ENCODE measurements at regions not wholly inside any gene's neighbourhood (a gene's known extent, or its start where the extent isn't known, plus 50 kb on each side); places are given as distances from the start of the nearest gene placed in this dataset.

GRCh38 chr10:20631229-20631628, 265.9 kb downstream of the NEBL start:
- Histone ChIP-seq H3K4me1 (peaks cover 0 to 15% (median 4%) of the 10 kb centered on the region in 4 donors), H3K27me3 (no peaks in the 10 kb centered on the region), H3K4me3 (no peak overlapping the region), H3K27ac (no peak overlapping the region), H3K36me3 (no peaks in the 10 kb centered on the region), H3K9me3 (no peaks in the 10 kb centered on the region)
- intact Hi-C loops (cut with DNase I; ENCODE audit: low total_unique reads), result no loop called here
- in situ Hi-C loops (cut with MboI; ENCODE audit: low pct_ligation_motif_present in 1 of 4, low pct_unique_long_range_greater_than_20kb in 1 of 4, low sequenced_read_pairs in 3 of 4), result no loop called here
- 100% methylated on average over 1 of the region's 1 CpG for WGBS, 2 donors (ENCODE audit: low coverage in 1 of 2)
- no peak for DNase-seq
- TF ChIP-seq EP300 (IDR thresholded peaks at IDR 0.05; ENCODE audit: low read depth) (no peak), POLR2A (IDR thresholded peaks at IDR 0.05) (no peak), CTCF (IDR thresholded peaks at IDR 0.05) (no peak), POLR2AphosphoS5 (IDR thresholded peaks at IDR 0.05) (no peak)

GRCh38 chr10:20630092-20630643, 266.9 kb downstream of the NEBL start:
- H3K4me3 ChIP-seq, result no peak overlapping the region
- no peak for TF ChIP-seq POLR2AphosphoS5 (IDR thresholded peaks at IDR 0.05)
- no peak for TF ChIP-seq CTCF (IDR thresholded peaks at IDR 0.05)
- TF ChIP-seq POLR2A (IDR thresholded peaks at IDR 0.05), result no peak
- TF ChIP-seq EP300 (IDR thresholded peaks at IDR 0.05; ENCODE audit: low read depth), result no peak
- H3K36me3 ChIP-seq, result no peaks in the 10 kb centered on the region
- H3K9me3 ChIP-seq, result no peaks in the 10 kb centered on the region
- WGBS, 2 donors (ENCODE audit: low coverage in 1 of 2), result 72 to 100% methylated on average over 1 of the region's 1 CpG
- no peak overlapping the region for H3K27ac ChIP-seq
- peaks cover 0 to 15% (median 4%) of the 10 kb centered on the region in 4 donors for H3K4me1 ChIP-seq
- H3K27me3 ChIP-seq, result no peaks in the 10 kb centered on the region
- no peak for DNase-seq
- intact Hi-C loops (cut with DNase I; ENCODE audit: low total_unique reads) (no loop called here), in situ Hi-C loops (cut with MboI; ENCODE audit: low pct_ligation_motif_present in 1 of 4, low pct_unique_long_range_greater_than_20kb in 1 of 4, low sequenced_read_pairs in 3 of 4) (no loop called here)

GRCh38 chr10:20627946-20628507, 269.1 kb downstream of the NEBL start:
- in situ Hi-C loops (cut with MboI; ENCODE audit: low pct_ligation_motif_present in 1 of 4, low pct_unique_long_range_greater_than_20kb in 1 of 4, low sequenced_read_pairs in 3 of 4) (no loop called here), intact Hi-C loops (cut with DNase I; ENCODE audit: low total_unique reads) (no loop called here)
- no peaks in the 10 kb centered on the region for H3K9me3 ChIP-seq
- H3K27ac ChIP-seq, result peak overlapping the region in 1 of 4 donors; percentile 11
- 59 to 63% methylated on average over 3 of the region's 3 CpGs for WGBS, 2 donors (ENCODE audit: low coverage in 1 of 2)
- TF ChIP-seq POLR2AphosphoS5 (IDR thresholded peaks at IDR 0.05) (no peak), CTCF (IDR thresholded peaks at IDR 0.05) (no peak), EP300 (IDR thresholded peaks at IDR 0.05; ENCODE audit: low read depth) (no peak), POLR2A (IDR thresholded peaks at IDR 0.05) (no peak)
- no peaks in the 10 kb centered on the region for H3K27me3 ChIP-seq
- DNase-seq, result no peak
- peaks cover 0 to 21% (median 4%) of the 10 kb centered on the region in 4 donors for H3K4me1 ChIP-seq
- H3K4me3 ChIP-seq, result no peak overlapping the region
- no peaks in the 10 kb centered on the region for H3K36me3 ChIP-seq

- in situ Hi-C loops (cut with MboI; ENCODE audit: low pct_ligation_motif_present in 1 of 4, low pct_unique_long_range_greater_than_20kb in 1 of 4, low sequenced_read_pairs in 3 of 4) (no loop called here), intact Hi-C loops (cut with DNase I; ENCODE audit: low total_unique reads) (no loop called here)
- DNase-seq, result no peak
Observed at GRCh38 chr10:20627087-20627486, 270.0 kb downstream of the NEBL start.

More at GRCh38 chr10:20627087-20627486, 270.0 kb downstream of the NEBL start:
- Histone ChIP-seq H3K9me3 (no peaks in the 10 kb centered on the region), H3K4me3 (no peak overlapping the region), H3K36me3 (no peaks in the 10 kb centered on the region), H3K27ac (peak overlapping the region; percentile 11 to 55 (median 36)), H3K27me3 (no peaks in the 10 kb centered on the region), H3K4me1 (peaks cover 0 to 29% (median 4%) of the 10 kb centered on the region in 4 donors)
- TF ChIP-seq EP300 (IDR thresholded peaks at IDR 0.05; ENCODE audit: low read depth) (no peak), POLR2AphosphoS5 (IDR thresholded peaks at IDR 0.05) (peak in 1 of 3 donors; percentile 21), CTCF (IDR thresholded peaks at IDR 0.05) (no peak)
- WGBS, 2 donors (ENCODE audit: low coverage in 1 of 2), result 50 to 76% methylated on average over 1 of the region's 1 CpG
